ENCODE measurements at regions not wholly inside any gene's neighbourhood (a gene's known extent, or its start where the extent isn't known, plus 50 kb on each side); places are given as distances from the start of the nearest gene placed in this dataset.

GRCh38 chr3:83813176-83813575, 1145.6 kb upstream of the CADM2 start:
- H3K4me3 ChIP-seq (replicated peaks; ENCODE audit: low read depth, low read length): no peak overlapping the region
- no peak for DNase-seq (ENCODE audit: extremely low read depth, low read depth)
- TF ChIP-seq CTCF (IDR thresholded peaks at IDR 0.05; ENCODE audit: low read depth, low read length, missing control alignments): no peak

GRCh38 chr3:83816653-83817052, 1142.1 kb upstream of the CADM2 start:
- TF ChIP-seq CTCF (IDR thresholded peaks at IDR 0.05; ENCODE audit: low read depth, low read length, missing control alignments): no peak

GRCh38 chr3:83821506-83821905, 1137.3 kb upstream of the CADM2 start:
- no peak overlapping the region for H3K4me3 ChIP-seq (replicated peaks; ENCODE audit: low read depth, low read length)
- TF ChIP-seq CTCF (IDR thresholded peaks at IDR 0.05; ENCODE audit: low read depth, low read length, missing control alignments): no peak
- DNase-seq (ENCODE audit: extremely low read depth, low read depth): no peak

More at GRCh38 chr3:83816653-83817052, 1142.1 kb upstream of the CADM2 start:
- no peak for DNase-seq (ENCODE audit: extremely low read depth, low read depth)
- H3K4me3 ChIP-seq (replicated peaks; ENCODE audit: low read depth, low read length): no peak overlapping the region

- DNase-seq (ENCODE audit: extremely low read depth, low read depth): no peak
- no peak overlapping the region for H3K4me3 ChIP-seq (replicated peaks; ENCODE audit: low read depth, low read length)
- TF ChIP-seq CTCF (IDR thresholded peaks at IDR 0.05; ENCODE audit: low read depth, low read length, missing control alignments): no peak
Observed at GRCh38 chr3:83823095-83823494, 1135.7 kb upstream of the CADM2 start.

GRCh38 chr3:83835040-83835439, 1123.7 kb upstream of the CADM2 start:
- no peak overlapping the region for H3K4me3 ChIP-seq (replicated peaks; ENCODE audit: low read depth, low read length)
- no peak for DNase-seq (ENCODE audit: extremely low read depth, low read depth)
- TF ChIP-seq CTCF (IDR thresholded peaks at IDR 0.05; ENCODE audit: low read depth, low read length, missing control alignments): no peak

GRCh38 chr3:83842511-83842910, 1116.3 kb upstream of the CADM2 start:
- no peak overlapping the region for H3K4me3 ChIP-seq (replicated peaks; ENCODE audit: low read depth, low read length)
- DNase-seq (ENCODE audit: extremely low read depth, low read depth): no peak
- TF ChIP-seq CTCF (IDR thresholded peaks at IDR 0.05; ENCODE audit: low read depth, low read length, missing control alignments): no peak

- no peak for DNase-seq (ENCODE audit: extremely low read depth, low read depth)
- H3K4me3 ChIP-seq (replicated peaks; ENCODE audit: low read depth, low read length): no peak overlapping the region
- TF ChIP-seq CTCF (IDR thresholded peaks at IDR 0.05; ENCODE audit: low read depth, low read length, missing control alignments): no peak
Observed at GRCh38 chr3:83843716-83844115, 1115.1 kb upstream of the CADM2 start.

All from HFF-Myc (cell line).